ENCODE measurements at regions not wholly inside any gene's neighbourhood (a gene's known extent, or its start where the extent isn't known, plus 50 kb on each side); places are given as distances from the start of the nearest gene placed in this dataset.
"Not testable (repeated sequence)": the region's sequence is repeated elsewhere in the genome, so short reads cannot be mapped to it uniquely, and the experiment has no call there.

DNA sequence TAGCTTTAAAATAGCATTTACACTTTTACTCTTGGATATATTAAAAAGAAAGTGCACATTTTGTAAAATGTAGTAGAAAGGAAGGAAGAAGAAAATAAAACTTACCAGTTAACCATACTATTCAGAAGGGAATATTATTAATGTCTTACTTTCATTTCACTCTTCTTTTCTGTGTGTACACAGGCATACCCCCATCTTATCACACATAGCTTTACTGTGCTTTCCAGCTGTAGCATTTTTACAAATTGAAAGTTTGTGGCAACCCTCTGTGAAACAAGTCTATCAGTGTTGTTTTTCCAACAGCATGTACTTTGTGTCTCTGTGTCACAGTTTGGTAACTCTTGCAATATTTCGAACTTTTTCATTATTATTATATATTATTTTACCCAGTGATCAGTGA, 314.5 kb downstream of the UTRN start:
- no peak for DNase-seq (ENCODE audit: low read depth in 4 of 4, low spot score in 3 of 4)

DNA sequence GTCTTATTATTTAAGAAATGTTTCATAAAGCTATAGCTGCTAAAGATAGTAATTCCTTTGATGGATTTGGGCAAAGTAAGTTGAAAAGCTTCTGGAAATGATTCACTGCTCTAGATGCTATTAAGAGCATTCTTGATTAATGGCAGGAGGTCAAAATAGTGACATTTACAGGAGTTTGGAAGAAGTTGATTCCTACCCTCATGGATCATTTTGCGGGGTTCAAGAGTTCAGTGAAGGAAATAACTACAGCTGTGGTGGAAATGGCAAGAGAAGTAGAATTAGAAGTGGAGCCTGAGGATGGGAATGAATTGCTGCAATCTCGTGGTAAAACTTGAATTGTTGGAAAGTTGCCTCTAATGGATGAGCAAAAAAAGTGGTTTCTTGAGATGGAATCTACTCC, 316.1 kb downstream of the UTRN start:
- no peak for DNase-seq (ENCODE audit: low read depth in 4 of 4, low spot score in 3 of 4)

DNA sequence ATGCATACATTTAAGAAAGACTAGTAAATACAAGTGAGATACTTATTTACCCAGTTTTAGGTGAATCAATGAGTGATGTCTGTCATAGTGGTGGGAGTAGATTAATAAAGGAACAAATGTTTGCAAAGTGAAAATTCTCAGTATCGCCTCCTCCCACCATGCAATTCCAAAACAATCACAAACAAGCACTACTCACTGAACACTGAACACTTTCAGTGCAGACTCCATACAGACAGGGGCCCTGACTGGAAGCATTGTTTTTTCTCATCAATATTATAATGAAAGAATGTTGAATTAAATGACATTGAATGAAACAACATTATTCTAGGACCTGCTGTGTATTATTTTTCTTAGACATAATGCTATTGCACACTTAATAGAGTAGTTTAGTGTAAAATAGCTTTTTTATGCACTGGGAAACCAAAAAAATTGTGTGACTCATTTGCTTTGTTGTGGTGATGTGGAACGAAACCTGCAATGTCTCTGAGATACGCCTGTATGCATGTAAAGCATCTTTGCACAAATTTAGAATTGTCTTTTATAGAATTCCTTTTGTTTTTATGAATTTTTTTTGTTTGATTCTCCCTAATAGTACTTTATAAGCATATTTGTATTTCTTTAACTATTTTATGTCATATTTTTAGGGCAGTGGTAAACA, 317.5 kb downstream of the UTRN start:
- no peak for DNase-seq (ENCODE audit: low read depth in 4 of 4, low spot score in 3 of 4)

DNA sequence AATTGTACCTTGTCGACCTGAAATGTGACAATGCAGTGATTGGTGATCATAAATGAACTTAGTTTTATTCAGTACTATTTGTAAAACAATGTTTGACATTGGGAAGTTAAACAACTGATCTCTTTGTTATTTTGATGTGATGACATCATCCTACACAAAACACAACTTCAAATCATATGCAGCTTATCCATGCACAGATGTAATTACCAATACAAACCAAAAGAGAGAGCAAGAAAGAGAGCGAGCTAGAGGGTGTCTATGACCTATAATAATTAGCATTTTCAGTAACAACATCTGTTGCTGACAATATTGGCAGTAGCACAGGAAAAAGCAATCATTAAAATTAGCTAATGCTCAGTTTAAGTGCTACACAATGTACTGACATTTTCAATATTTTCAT, 320.9 kb downstream of the UTRN start:
- DNase-seq (ENCODE audit: low read depth in 4 of 4, low spot score in 3 of 4) = no peak

DNA sequence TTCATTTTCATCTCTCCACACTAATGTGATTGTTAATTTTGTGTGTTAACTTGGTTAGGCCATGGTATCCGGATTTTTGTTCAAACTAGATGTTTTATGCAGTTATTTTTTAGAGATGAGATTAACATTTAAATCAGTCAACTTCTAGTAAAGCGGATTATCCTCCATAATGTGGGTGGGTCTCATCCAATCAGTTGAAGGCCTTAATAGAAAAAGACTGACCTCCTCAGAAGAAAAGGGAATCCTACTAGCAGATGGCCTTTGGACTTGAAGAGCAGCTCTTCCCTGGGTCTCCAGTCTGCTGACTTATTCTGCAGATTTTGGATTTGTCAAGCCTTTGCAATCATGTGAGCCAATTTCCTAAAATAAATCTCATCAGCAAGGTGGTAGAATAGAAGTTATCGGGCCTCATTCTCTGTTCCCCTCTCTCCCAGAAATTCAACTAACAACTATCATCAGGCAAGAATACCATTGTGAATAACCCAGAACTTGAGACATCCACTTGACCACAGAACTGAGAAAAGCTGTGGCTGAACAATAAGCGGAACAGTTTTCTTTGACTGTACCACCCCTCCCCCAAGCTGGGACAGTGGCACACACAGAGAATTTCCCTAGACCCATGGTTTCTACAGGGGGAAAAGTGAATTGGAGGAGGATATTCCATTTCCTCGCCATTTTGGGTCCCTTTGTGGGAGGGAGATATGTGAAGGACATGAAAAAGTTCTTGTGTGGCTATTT, 323.0 kb downstream of the UTRN start:
- DNase-seq (ENCODE audit: low read depth in 4 of 4, low spot score in 3 of 4) = no peak

DNA sequence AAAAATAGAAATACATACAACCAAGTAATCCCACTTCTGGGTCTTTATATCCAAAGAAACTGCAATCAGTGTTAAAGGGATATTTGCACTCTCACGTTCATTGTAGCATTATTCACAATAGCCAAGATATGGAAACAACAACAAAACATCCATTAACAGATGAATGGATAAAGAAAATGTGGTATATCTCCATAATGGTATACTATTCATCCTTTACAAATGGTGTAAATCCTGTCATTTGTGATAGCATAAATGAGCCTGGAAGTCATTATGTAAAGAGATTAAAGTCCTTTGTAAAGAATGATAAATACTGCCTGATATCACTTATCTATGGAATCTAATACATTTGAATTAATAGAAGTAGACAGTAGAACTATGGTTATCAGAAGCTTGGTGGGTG, 327.7 kb downstream of the UTRN start:
- no peak for DNase-seq (ENCODE audit: low read depth in 4 of 4, low spot score in 3 of 4)

DNA sequence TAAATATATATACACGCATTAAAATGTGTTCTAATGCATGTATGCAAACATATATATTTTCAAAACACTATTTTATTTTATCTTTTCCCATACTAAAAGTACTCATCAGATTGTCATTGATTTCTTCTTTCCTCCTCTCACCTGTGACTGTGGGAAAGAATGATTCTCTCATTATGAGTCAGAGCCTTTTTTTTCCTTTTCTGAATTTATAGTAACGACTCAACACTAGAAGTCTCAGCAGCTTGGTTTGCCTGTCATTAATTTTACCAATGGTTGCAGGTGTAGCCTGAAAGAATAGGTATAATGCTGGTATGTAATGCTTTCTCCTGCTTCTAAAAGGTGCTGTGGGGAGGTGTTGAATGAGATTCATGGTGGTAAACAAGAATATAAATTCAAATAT, 328.7 kb downstream of the UTRN start:
- no peak for DNase-seq (ENCODE audit: low read depth in 4 of 4, low spot score in 3 of 4)

DNA sequence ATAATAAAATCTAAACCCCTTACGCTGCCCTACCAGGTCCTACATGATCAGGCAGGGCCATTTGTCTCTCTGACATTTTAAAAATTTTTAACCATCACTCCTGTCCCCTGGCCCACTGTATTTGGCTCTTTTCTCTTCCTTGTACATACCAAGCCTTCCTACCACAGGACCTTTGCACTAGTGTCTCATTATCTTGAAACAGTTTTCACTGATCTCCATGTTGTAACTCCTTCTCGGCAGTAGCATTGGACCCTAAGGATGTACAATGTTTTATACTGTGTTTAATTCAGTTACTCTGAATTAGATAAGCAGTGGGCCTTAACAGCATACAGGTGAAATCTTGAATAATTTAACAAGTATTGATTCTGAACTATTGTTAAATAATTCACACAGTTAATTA, 330.7 kb downstream of the UTRN start:
- DNase-seq (ENCODE audit: low read depth in 4 of 4, low spot score in 3 of 4) = no peak

DNA sequence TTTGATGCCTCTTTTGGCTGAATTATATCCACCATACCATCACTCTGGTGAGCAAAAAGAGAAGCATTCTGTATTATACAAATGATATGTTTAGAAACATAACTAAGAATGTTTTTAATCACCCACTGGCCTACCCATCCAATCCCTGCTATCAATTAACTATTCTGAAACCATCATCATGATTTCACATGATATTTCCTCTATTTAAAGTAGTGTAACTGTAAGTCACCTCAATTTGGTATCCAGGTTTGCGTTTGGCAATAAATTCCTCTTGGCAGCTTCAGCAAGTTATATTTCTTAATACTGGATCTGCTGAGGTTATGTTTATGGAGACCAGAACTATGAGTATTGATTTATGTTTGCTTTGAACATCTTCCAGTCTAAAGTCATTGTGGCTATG, 332.1 kb downstream of the UTRN start:
- no peak for DNase-seq (ENCODE audit: low read depth in 4 of 4, low spot score in 3 of 4)

DNA sequence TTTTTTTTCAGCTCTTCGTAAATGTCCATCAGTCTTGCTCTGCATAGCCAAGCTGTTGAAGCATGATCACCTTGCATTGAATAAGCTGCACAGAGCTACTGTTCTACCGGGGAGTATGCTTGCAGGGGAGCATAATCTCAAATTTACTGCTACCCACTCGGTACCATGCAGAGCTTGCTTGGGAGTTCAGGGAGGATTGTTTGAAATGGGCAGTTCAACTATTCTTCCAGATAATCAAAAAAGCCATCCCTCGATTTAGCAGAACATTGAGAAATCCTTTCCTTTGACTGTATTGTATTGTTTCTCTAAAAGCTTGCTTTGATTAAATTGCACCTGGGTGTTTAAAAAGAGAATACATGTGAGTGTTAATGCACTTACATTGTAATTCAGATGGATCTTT, 332.6 kb downstream of the UTRN start:
- DNase-seq (ENCODE audit: low read depth in 4 of 4, low spot score in 3 of 4) = no peak

DNA sequence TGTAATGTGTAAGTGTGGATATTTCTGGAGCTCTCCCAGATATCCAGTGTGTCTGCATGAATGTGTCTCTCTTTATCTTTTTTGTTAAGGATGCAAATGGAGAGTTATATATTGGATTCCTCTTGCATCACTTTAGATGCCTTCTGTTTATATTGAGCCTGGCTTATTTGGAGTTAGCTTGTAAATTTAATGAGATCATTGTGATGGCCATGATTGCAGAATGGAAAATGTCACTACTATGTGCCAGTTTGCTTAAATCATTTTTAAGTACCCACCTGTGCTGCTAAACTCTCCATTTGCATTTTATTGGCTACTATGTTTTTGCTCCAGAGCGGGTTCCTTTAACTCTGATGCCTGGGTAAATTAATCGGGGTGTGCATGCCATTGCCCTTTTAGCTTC, 334.8 kb downstream of the UTRN start:
- no peak for DNase-seq (ENCODE audit: low read depth in 4 of 4, low spot score in 3 of 4)

DNA sequence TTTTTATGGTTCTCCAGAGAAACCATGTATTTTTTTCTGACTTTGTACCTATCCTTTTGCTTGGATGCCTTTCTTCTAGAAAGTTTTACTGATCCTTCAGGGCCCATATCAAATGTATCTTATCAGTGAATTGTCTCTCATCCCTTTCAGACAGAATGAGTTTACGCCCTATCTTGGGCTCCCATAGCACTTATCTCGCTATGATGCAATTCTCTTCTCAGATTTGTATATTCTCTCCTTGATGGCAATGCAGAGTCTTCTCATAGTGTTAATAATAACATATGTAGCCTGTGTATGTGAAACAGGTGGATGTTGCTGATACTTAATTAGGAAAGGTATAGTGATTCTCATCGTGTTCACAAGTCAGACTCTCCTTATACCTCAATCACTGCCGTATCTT, 336.2 kb downstream of the UTRN start:
- no peak for DNase-seq (ENCODE audit: low read depth in 4 of 4, low spot score in 3 of 4)

DNA sequence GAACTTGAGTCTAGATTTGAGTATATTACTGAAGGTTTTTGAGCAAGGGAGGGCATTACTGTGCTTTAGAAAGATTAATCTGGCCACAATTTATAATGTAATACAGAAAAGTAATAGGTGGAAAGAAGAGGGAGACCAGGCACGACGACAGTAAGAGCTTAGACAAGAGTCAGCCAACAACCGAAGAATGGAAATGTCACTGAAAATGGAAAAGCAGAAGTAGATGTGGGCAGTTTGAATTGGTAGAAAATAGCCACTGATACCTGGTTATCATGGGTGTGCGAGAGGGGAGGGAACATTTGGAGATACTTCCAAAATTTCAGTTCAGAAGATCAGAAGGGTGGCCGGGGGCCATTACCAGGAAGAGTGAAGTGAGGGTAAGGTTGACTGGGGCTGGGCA, 339.1 kb downstream of the UTRN start:
- DNase-seq (ENCODE audit: low read depth in 4 of 4, low spot score in 3 of 4) = no peak

DNA sequence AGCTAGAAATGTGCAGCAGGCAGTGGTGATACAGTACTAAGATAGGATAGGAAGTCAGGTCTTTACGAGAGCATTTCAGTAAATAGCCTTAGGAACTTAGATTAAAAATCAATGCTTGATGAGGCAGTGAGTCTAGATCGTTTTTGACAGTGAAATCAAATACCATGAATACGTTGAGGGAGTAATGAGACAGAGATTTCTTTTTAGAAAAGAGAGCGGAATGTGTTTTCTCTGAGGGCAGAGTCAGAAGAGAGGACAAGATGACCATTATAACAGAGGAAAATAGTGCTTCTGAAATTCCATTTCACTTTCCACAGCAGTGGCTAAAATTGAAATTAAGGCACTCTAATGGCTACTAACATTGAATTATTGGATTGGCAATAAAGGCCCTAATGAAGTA, 339.6 kb downstream of the UTRN start:
- DNase-seq (ENCODE audit: low read depth in 4 of 4, low spot score in 3 of 4) = no peak

DNA sequence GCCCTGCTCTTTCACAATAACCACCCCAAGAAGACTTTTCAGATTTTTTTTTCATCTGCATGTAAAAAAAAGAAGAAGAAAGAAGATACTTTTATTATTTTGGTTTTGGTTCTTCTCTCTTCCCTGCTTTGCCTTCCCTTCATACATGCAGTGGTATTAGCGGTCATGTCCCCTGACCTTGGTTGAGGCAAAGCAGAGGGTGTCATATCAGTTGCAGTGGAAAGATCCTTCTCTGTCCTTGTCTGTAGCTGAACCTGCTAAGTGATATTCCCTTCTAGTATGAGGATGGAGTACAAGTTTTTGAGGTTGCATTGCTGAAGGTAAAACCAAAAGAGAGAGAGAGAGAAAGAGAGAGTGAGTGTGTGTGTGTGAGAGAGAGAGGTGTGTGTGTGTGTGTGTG, 345.7 kb downstream of the UTRN start:
- no peak for DNase-seq (ENCODE audit: low read depth in 4 of 4, low spot score in 3 of 4)

DNA sequence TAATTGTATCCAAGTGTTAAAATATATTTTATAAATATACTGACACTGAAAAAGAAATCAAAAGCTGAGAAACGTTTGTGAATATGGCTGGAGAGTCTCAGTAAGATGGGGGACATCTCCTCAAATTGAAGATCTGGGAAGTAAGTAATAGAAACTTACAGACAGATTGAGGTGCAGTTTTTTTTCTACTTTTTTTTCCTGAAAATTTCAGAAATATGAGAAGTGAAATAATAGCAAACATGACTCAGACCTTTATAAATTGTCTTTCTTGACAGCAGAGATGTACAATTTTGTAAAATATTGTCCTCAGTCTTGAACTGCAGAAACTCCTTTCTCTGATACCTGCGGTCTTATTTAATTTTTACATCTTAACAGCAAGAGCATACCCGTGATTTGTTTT, 347.1 kb downstream of the UTRN start:
- no peak for DNase-seq (ENCODE audit: low read depth in 4 of 4, low spot score in 3 of 4)

DNA sequence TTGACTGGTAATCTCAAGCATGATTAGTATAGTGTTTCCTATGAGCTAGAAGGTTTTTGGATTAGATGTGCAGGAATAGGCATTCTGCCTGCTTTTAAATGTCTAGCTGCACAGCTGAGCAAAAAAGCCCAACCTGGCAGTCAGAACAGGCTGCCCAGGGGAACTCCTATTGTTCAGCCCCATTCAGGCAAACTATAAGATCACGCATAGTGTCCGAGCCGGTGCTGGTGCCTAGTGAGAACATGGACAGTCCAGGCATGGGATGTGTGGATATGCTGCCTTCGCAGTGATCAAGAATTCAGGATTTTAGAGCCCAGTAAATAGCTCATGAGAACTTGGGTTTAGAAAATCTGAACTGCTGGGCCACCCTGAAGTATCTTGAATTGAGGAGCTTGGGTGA, 348.8 kb downstream of the UTRN start:
- DNase-seq (ENCODE audit: low read depth in 4 of 4, low spot score in 3 of 4) = no peak

DNA sequence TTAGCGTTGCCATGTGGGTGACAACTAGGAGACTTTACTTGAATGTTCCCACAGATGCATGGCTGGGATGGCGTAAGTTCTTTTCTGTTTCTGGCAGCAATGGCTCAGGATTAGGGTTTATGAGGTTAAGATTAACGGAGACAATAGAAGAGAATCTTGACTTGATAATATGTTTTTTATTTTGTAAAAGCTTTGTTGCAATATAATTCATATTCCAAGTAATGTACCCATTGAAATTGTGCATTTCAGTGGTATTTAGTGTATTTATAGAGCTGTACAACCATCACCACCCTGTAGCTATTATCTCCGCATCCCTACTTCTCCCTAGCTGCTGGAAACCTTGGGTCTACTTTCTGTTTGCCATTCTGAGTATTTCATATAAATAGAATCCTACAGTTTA, 349.2 kb downstream of the UTRN start:
- DNase-seq (ENCODE audit: low read depth in 4 of 4, low spot score in 3 of 4) = no peak

DNA sequence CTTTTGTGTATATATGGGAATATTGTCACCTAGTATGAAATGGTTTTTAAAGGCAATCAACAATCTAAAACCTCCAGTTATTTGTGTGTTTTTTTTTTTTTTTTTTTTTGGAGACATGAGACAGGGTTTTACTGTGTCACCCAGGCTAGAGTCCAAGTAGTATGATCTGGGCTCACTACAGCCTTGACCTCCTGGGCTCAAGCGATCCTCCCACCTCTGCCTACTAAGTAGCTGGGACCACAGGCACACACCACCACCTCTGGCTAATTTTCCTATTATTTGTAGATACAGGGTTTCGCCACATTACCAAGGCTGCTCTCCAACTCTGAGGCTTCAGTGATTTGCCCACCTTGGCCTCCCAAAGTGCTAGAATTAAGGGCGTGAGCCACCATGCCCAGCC, 349.9 kb downstream of the UTRN start:
- no peak for DNase-seq (ENCODE audit: low read depth in 4 of 4, low spot score in 3 of 4)

DNA sequence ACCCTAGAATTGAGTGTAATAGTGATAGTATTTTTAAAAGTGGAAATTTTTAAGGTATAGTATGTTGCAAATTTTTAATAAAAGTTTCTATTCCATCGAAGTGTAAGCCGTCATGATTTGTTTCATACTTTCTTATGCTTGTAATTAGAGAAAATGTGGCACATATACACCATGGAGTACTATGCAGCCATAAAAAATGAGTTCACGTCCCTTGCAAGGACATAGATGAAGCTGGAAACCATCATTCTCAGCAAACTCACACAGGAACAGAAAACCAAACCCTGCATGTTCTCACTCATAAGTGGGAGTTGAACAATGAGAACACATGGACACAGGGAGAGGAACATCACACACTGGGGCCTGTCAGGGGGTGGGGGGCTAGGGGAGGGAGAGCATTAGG, 350.9 kb downstream of the UTRN start:
- not testable (repeated sequence) for DNase-seq (ENCODE audit: low read depth in 4 of 4, low spot score in 3 of 4)

DNA sequence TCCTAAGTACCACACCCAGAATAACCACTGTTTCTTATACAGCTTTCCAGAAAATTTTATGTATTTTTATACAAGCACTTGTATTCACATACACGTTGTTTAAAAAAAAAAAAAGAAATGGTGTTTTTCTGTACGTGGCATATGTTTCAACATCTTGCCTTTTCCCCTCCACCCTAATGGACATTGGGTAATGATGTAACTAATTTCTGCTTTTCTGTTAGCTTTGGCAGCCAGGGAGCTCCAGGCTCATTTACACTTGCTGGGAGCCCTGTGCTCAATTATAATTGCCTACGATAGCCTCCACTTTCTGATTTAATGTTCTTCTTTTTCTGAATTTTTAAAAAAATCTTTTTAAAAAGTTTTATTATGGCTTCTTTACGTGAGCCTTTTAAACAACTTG, 352.4 kb downstream of the UTRN start:
- no peak for DNase-seq (ENCODE audit: low read depth in 4 of 4, low spot score in 3 of 4)

DNA sequence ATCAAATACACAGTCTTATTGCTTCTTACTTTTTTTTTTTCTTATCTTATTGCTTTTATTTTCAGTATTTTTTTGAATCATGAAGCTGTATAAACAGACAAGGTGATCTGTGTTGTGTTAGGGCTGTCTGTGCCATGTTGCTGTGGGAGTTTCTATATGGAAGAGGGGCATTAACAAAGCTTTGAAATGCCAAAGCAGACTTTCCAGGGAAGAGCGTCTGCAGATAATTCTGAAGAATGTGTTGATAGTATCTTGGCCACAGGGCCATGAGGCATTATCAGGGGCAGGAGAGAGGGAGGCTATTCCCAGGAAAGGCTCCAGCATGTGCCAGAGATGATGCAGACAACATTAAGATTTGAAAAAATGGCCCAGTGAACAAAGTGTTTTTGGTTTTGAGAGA, 354.5 kb downstream of the UTRN start:
- no peak for DNase-seq (ENCODE audit: low read depth in 4 of 4, low spot score in 3 of 4)

DNA sequence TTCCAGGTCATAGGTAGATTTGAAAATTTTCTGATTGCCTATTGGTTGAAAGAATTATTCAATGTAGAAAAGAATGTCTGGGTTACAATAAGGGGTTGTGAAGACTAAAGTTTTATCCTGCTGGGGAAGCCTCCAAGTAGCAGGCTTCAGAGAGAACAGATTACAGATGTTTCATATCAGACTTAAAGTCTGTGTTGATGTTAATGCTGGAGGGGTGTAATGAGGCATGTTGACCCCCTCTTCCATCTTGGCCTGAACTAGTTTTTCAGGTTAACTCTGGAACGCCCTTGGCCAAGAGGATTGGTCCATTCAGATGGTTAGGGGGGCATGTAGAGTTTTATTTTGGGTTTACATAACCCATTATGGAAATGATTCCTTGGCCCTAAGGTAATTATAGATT, 356.2 kb downstream of the UTRN start:
- no peak for DNase-seq (ENCODE audit: low read depth in 4 of 4, low spot score in 3 of 4)
